ENCODE measurements at regions not wholly inside any gene's neighbourhood (a gene's known extent, or its start where the extent isn't known, plus 50 kb on each side); places are given as distances from the start of the nearest gene placed in this dataset.

DNA sequence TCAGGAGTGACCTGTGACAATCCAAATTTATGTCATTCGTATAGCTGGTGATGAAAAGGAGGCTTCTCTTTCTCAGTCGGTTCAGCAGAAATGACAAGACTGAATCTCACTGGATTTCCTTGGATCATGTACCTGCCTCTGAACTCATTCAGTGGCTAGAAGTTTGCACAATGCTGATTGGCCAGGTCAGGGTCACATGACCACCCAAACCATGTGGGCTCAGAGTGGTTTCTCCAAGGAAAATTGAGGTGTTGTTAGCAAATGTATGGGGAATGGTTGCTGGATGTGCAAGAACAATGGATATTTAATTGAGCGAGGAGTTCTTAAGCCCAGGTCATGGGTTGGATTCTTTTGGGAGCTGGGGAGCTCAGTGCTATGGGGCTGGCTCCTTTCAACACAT lies 227.5 kb downstream of the AACS start:
- TF ChIP-seq EZH2 (IDR thresholded peaks at IDR 0.05) (no peak), EZH2phosphoT487 (IDR thresholded peaks at IDR 0.05) (no peak)
- TF ChIP-seq, protein P1, sequence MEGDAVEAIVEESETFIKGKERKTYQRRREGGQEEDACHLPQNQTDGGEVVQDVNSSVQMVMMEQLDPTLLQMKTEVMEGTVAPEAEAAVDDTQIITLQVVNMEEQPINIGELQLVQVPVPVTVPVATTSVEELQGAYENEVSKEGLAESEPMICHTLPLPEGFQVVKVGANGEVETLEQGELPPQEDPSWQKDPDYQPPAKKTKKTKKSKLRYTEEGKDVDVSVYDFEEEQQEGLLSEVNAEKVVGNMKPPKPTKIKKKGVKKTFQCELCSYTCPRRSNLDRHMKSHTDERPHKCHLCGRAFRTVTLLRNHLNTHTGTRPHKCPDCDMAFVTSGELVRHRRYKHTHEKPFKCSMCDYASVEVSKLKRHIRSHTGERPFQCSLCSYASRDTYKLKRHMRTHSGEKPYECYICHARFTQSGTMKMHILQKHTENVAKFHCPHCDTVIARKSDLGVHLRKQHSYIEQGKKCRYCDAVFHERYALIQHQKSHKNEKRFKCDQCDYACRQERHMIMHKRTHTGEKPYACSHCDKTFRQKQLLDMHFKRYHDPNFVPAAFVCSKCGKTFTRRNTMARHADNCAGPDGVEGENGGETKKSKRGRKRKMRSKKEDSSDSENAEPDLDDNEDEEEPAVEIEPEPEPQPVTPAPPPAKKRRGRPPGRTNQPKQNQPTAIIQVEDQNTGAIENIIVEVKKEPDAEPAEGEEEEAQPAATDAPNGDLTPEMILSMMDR (IDR thresholded peaks at IDR 0.05) = no peak
